ENCODE measurements at regions not wholly inside any gene's neighbourhood (a gene's known extent, or its start where the extent isn't known, plus 50 kb on each side); places are given as distances from the start of the nearest gene placed in this dataset.

DNA sequence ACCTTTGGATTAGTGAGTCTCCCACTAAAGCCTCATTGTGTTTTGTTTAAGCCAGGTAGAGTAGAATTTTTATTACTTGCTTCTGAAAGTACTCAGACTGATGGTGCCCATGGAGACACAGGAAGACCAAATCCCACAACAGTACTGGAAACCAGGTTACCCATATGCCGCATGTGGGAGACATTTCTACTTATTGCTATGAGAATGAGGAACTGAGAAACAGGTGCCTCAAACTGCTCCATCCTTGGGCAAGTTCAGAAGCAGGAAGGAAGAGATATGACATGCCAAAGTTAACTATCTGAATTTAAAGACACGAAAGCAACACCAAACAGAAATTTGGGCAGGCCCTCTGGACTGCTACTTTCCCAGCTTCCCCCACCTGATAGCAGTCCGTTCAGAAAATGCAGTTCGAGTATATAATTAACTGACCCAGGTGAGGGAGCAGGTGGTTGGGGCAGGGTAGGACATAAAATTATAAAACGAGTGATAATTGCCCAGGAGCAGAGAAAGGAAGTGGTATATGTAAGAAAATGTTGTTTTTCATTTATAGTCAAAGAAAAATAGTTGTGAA is 382.3 kb upstream of the MTPN start:
- no peak for DNase-seq
- intact Hi-C loops (cut with DNase I) = no loop called here

DNA sequence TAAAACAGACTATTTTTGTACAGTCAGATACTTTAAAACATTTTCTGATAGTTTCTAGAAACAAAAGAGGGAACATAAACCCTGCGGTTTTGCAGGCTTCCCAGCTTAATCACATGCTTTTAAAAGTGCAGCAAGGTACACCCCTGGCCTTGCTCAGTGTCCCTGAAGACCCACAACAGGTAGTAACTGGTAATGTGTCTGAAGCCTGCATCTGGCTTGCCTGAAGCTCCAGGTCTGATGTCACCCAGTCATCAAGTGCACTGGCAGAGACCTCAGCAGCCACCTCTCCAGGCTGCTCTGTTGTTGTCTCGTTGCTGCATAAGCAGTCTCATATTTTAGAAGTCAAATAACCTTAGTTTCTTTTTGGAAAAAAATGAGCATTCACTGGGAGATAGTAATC is 376.1 kb upstream of the MTPN start:
- no peak for DNase-seq
- intact Hi-C loops (cut with DNase I) = no loop called here

DNA sequence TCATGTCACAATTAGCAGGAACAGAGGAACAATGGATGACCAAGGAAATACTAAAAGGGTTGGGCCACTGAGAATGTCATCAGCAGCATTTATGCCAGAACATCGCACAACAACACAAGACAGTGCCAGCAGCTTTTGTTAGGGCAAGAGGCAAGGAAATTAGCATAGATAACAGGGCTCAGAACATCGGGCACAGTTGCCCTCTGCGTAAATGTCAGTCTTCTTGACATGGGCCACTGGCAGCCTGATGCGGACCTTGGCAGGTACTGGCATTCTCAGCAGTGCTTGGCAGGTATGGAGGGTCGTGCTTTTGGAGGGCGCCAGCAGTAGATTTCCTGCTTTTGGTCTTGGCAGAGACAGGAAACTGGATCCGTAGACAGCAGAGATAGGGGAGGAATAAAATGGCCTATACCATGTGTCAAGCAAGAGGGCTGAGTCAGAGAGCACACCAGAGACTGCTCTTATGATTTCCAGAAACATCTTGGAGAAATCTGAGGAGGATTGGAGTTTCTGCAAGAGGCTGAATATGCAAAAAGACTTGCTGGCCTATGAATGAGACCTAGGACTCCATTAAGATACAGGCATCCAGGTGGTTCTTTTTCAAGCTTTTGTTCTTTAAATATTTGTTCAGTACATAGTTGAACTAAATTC is 371.5 kb upstream of the MTPN start:
- intact Hi-C loops (cut with DNase I) = no loop called here
- no peak for DNase-seq

DNA sequence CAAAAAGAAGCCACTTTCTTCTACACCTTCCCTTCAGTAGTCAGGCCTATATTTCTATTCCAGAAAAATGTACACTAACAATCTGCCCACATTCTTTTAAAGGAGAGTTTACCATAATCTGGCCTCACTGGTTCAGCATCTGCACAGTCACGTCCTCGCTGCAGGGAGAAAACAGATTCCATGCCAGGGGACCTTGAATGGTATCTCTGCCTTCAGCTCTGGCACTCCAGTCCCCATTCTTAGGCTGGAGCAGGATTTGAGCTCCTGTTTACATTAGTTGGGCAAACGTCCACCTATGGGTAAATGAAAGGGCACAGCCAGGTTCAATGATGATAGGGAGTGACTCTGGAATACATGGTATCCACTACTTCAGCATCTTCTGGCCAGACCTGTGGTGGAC is 371.0 kb upstream of the MTPN start:
- intact Hi-C loops (cut with DNase I) = no loop called here
- no peak for DNase-seq

DNA sequence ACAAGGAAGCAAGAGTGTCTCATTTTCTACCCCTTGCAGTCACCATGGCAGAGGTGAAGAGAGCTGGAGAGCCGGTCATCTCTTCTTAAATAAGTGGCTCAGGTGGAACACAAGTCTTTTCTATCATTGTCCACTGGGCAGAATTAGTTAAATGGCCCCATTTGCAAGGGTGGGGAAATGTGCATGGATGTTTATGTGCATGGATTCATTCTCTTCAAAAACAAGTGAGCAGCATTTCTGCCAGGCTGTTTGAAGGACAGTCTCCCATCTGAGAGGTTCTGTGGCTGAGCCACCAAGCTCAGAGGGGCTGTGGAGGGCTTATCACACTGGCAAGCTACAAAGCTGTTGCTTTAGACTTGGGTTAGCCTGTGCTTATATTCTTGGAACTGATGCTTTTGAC is 370.3 kb upstream of the MTPN start:
- intact Hi-C loops (cut with DNase I) = no loop called here
- no peak for DNase-seq

DNA sequence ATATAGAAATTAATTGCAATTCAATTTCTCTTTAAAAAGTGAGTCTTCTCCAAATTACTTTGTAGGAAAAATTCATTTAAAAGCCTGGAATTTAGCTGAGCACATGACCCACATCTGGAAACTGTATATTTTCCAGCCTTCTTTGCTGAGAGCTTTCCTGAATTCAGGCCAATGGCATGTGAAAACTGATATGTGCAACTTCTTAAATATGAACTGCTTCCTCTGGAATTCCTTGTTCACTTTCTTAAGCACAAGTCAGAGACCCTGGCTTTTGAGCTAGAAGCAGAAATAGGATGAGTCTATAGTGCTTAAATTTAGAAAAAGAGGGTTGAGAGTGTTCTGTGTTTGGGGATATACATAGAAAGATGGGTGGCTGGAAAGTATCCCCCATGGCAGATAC is 365.1 kb upstream of the MTPN start:
- no peak for DNase-seq
- intact Hi-C loops (cut with DNase I) = no loop called here

DNA sequence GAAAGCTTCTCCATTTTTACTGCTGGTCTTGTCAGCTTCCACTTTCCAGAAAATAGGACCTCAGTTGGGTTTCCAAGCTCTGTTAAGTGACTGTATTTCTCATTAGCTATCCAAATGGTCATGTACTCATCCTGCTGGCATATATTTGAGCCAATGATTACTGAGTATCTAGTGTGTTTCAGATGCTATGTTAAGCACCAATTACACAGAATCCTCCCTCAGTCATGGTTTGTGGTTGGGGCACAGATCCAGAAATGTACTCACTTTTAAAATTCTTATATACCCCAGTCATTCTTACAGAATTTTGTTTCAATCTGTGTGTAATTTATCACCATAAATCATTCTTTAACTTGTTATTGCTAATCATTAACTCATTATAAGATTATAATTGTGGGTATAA is 362.3 kb upstream of the MTPN start:
- DNase-seq = no peak
- intact Hi-C loops (cut with DNase I) = no loop called here

DNA sequence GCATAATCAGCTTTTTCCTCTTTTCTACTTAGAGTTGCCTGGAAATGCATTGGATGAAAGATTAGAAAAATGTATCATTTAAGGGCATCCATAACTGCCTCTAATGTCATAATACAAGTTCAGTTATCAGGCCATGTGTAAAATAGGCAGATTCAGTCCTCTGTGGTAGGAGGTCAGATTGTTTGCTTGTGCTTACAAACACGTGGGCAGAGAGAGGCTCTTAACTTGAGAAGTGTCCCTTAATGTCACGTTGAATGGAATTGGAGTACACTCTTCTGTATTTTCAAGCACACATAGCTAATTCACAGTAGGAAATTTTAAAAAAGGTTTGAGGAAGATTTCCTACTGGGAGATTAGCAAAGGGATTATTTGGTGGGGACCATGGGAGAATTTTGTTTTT is 359.8 kb upstream of the MTPN start:
- intact Hi-C loops (cut with DNase I) = no loop called here
- no peak for DNase-seq

DNA sequence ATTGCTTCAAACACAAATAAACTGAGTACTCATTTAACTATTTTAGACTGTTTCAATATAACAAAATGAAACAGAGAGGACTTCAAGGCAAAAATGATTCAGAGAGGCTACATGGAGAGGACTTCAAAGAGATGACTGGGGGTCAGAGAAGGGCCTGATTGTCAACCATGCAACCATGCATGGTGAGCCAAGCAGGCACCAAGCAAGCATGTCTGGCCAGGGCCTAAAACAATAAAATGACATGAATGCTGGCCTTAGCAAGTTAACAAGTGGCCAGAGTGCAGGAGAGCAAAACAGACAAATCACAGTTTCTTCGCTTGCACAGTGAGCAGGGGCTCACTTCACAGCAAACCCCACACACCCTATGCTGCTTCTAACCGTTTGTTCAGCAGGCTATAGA is 356.5 kb upstream of the MTPN start:
- no peak for DNase-seq
- intact Hi-C loops (cut with DNase I) = no loop called here

DNA sequence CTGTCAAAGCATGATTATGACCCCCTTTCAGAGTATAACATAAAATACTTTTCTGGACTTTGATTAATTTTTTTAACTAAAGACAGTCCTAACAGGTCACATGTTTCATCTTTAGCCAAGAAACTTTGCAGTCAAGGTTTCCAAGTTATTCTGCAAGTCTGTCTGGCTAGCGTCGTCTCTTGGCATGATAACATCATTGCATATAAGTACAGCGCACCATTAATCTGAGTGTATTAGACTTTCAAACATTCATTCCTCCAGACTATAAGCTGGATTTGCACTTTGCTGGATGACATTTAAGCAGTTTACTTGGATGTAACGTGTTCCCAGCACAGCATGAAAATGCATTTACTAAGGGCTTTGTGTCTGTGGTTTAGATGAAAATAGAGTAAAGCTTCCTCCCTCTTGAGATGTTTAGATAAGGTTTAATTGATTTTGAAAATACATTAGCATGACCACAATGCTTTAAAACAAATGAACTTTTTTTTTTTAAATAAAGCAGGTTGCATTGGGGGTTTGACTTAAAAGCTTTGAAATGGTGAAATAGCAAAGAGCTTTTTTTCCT is 349.0 kb upstream of the MTPN start:
- DNase-seq = no peak
- intact Hi-C loops (cut with DNase I) = no loop called here

DNA sequence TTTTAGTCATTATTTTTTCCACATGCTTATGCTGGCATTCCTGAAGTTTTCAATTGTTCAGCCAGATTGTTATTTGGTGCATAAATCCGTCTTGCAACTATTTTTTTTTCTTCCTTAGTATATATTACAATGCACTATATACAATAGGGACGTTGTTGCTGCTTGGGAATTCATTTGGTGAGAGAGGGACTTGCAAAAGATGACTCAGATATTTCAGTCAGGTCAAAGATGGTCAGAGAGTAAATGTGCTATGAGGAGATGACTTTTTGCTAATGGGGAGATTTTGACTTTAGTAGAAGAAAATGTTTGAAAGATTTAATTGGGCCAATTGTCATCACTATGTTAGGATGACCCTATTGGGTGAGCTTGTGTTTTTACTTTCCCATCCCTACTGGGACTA is 348.4 kb upstream of the MTPN start:
- intact Hi-C loops (cut with DNase I) = no loop called here
- no peak for DNase-seq

DNA sequence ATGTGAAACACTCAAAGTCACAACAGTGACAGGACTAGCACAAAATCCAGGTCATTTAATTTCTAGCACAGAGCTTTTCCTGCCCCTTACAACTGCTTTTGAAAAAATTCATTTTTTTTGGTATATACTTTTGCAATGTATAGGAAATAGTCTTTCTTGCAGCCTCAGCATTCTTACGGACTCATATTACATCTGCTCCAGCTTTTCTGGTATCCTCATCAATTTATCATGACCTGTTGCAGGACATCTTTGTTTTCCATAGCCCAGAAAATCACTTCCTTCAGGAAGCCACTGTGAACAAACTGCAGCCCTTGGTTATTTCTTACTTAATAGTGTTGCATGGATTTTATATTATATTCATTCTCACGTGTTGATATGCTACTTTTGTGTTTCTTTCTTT is 347.9 kb upstream of the MTPN start:
- DNase-seq = no peak
- intact Hi-C loops (cut with DNase I) = no loop called here

DNA sequence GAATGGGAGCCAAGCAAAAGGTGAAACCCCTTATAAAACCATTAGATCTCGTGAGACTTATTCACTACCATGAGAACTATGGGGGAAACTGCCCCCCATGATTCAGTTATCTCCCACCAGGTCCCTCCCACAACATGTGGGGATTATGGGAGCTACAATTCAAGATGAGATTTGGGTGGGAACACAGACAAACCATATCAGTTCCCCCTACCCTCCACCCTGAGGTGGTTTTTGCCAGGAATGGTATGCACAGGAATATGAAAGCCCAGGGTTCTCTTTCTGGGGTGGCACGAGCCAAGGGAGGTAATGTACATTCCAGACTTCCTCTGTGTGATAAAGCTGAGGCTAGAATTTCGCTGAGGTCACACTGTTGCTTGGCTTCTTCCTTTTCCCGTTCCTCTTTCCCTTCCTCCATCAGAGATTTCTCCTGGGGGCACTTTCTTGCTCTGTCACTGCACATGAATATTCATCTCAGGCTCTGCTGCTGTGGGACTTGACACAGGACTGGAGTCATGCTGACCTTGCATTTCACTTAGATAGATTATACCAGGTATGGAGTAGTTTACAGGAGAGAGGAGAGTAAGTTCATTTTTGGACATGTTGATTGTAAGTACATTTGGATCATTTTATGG is 347.0 kb upstream of the MTPN start:
- no peak for DNase-seq
- intact Hi-C loops (cut with DNase I) = no loop called here

DNA sequence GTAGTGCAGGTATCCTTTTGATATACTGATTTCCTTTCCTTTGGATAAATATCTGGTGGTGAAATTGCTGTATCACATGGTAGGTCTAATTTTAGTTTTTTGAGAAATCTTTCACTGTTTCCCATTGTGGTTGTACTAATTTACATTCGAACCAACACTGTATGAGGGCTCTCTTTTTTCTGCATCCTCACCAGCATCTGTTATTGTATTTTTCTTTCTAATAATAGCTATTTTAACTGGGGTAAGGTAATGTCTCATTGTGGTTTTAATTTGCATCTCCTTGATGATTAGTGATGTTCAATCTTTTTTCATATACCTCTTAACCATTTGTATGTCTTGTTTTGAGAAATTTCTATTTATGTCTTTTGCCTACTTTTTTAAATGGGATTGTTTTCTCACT is 335.4 kb upstream of the MTPN start:
- intact Hi-C loops (cut with DNase I) = no loop called here
- DNase-seq = no peak

DNA sequence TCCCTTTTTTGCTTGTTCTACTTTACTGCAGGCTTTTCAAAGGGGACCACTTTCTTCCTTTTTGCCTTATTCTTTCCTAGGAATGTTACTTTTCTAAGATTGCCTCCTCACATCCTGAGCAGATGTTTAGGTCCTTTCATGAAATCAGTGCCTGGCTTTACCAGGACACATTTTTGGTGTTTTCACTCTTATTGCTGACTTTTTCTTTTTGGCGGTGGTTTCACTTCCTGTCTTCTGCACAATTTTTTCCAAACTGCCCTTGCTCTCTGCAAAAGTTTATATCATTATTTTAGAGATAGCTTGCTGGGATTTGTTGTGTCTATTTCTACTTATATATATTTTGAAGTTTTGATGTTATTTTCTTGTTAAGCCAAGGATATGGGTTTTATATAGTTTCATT is 332.2 kb upstream of the MTPN start:
- no peak for DNase-seq
- intact Hi-C loops (cut with DNase I) = no loop called here

DNA sequence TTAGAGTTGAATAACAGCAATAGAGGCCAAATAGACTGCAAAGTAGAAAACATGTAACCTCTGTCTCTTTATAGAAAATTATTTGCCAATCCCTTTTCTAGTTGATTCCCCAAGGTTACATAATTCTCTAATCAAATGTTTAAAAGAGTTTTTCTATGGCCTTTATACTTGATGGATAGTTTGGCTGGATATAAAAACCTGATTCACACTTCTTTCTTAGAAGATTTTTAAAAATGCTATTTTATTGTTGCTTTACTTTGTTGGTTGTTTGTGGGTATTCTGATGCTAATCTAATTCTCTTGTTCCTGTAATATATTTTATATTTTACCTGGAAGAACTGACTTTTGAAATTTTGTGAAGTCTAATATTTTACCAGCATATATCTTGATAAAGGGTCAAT is 331.1 kb upstream of the MTPN start:
- DNase-seq = no peak
- intact Hi-C loops (cut with DNase I) = no loop called here

DNA sequence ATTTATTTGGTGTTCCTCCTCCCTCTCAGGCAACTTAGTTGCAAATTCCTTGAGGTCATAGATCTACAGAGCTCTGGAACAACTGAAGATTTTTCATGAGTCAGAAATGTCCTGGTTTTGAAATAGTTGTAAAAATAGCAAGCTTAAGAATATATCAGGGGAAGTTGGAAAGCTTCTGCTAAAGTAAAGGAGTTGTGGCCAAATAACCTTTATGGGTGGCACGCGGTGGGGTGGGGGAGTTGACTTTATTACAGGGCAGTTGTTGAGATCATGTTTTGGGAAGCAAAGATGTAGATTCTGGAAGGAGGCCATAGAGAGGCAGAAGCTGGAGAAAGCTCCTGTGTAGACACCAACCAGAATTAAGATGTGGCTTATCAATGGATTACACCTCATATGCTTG is 326.0 kb upstream of the MTPN start:
- intact Hi-C loops (cut with DNase I) = no loop called here

DNA sequence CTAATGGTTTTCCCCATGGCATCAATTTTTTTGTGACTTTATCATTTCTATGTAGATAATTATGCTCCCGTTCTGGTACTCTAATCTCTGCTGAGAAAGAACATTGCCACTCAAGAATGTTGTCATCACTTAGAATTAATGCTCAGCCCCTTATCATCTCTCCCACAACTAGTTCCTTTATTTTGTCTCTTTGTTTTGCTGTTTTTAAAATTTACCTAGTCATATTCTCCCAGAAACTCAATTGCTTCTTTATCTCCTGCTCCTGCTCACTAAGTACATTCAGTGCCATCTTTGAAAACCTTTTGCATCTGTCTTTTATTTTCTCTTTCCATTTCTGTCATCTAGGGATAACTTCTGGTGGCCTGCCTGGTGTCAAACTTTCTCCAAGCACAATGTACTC is 324.9 kb upstream of the MTPN start:
- no peak for DNase-seq
- intact Hi-C loops (cut with DNase I) = no loop called here

More for the DNA sequence above, 326.0 kb upstream of the MTPN start:
- DNase-seq = no peak

DNA sequence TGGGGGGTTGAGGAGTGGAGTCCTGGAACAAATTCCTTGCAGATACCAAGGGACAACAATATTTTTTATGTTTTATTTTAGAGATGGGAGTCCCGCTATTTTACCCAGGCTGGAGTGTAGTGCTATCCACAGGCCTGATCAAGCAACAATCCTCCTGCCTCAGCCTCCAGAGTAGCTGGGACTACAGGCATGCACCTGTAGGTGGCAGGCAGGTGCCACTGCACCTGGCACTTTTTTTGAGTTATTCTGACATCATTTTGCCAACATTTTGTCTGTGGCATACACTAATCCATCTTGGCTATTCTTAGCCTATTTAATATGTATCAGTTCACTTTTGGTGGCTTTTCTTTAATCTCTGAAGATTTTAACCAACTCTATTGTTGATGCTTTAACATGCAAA is 317.8 kb upstream of the MTPN start:
- no peak for DNase-seq
- intact Hi-C loops (cut with DNase I) = no loop called here

DNA sequence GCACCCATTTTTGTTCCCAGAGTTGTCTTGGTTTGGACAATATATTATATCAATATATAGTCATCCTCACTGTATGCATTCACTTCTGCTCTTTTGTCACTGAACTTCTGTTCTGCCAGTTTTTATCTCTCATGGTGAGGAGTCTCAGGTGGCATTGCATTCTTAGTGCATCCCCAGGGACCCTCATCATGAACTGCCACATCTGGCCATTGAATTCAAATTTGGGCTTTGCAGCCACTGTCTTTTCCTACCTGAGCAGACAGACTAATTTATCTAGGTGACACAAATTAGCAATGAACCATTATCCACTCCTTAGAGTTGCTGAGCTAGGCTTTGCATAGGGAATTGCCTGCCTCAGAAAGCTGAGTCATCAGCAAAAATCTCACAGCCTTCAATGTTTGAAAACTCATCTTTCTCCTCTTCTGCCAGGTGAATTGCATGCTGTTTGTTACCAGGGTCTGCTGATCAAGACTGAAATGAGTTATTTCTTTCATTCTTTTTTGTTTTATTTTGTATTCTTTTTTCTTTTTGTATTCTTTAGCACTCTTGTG is 316.8 kb upstream of the MTPN start:
- intact Hi-C loops (cut with DNase I) = no loop called here

DNA sequence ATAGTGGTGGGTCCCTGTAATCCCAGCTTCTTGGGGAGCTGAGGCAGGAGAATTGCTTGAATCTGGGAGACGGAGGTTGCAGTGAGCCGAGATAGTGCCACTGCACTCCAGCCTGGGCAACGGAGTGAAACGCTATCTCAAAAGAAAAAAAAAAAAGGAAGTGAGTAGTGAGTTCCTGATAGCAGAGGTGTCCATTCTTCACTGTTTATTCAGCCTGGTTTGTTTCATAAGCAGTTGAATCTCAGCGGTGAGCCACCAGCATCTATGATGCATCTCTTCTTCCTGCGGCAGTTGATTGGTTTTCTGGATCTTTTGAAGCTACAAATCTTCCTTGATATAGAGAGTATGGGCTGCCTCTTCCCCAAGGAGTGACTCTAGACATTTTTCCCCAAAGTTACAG is 316.1 kb upstream of the MTPN start:
- intact Hi-C loops (cut with DNase I) = no loop called here
- DNase-seq = no peak

More for the DNA sequence above, 316.8 kb upstream of the MTPN start:
- peak in 1 of 42 donors; percentile 3 for DNase-seq

Measured in head of caudate nucleus (tissue), 42 donors.